GM19372 (cell line): ENCODE measurements at regions not wholly inside any gene's neighbourhood (a gene's known extent, or its start where the extent isn't known, plus 50 kb on each side); places are given as distances from the start of the nearest gene placed in this dataset.

Source experiments
- ATAC-seq: cut with Tn5 transposase; IDR thresholded peaks from one replicate; pipeline ENCODE4 v1.9.1; 2021; ENCODE audit warnings: mild to moderate bottlenecking, low read depth, moderate library complexity; ENCODE audit not compliant: unreplicated experiment

GRCh38 chr5:120380644-120381043 lies 83.5 kb upstream of the PRR16 start:
- ATAC-seq = no peak

- ATAC-seq = no peak
Measured at GRCh38 chr5:120382833-120383232, 81.3 kb upstream of the PRR16 start.

GRCh38 chr5:120386981-120387380 lies 77.1 kb upstream of the PRR16 start:
- no peak for ATAC-seq

- no peak for ATAC-seq
Measured at GRCh38 chr5:120388016-120388781, 75.9 kb upstream of the PRR16 start.

GRCh38 chr5:120394259-120394658 lies 69.8 kb upstream of the PRR16 start:
- ATAC-seq = no peak

- no peak for ATAC-seq
Measured at GRCh38 chr5:120396186-120396585, 67.9 kb upstream of the PRR16 start.

GRCh38 chr5:120400356-120400755 lies 63.7 kb upstream of the PRR16 start:
- no peak for ATAC-seq

- ATAC-seq = no peak
Measured at GRCh38 chr5:120402606-120403005, 61.5 kb upstream of the PRR16 start.

- ATAC-seq = no peak
Measured at GRCh38 chr5:120405286-120405864, 58.7 kb upstream of the PRR16 start.

GRCh38 chr5:120405923-120406322 lies 58.2 kb upstream of the PRR16 start:
- ATAC-seq = no peak

- no peak for ATAC-seq
Measured at GRCh38 chr5:120413686-120414085, 50.4 kb upstream of the PRR16 start.
